KMS-11 (cell line): ENCODE measurements at regions not wholly inside any gene's neighbourhood (a gene's known extent, or its start where the extent isn't known, plus 50 kb on each side); places are given as distances from the start of the nearest gene placed in this dataset.

Source experiments
- H2AFZ ChIP-seq: fragments of 200-600 bp; sonication (generic); 2 replicates; pipeline ENCODE4 v1.6.1; 2016; ENCODE audit warnings: antibody characterized with exemption, mixed run types, low read depth
- H3K27ac ChIP-seq: fragments of 200-600 bp; sonication (generic); 2 replicates; pipeline ENCODE4 v1.6.1; 2016; ENCODE audit warnings: mild to moderate bottlenecking, mixed run types
- H3K27me3 ChIP-seq: fragments of 200-600 bp; sonication (generic); 2 replicates; pipeline ENCODE4 v1.6.1; 2017; ENCODE audit warnings: mild to moderate bottlenecking, low read depth, mixed run types, moderate library complexity; ENCODE audit not compliant: insufficient read depth
- H3K36me3 ChIP-seq: fragments of 200-600 bp; sonication (generic); 2 replicates; pipeline ENCODE4 v1.6.1; 2017; ENCODE audit warnings: mild to moderate bottlenecking, mixed run types; ENCODE audit not compliant: insufficient read depth
- H3K4me1 ChIP-seq: fragments of 200-600 bp; sonication (generic); 2 replicates; pipeline ENCODE4 v1.6.1; 2016; ENCODE audit warnings: mild to moderate bottlenecking, low read depth, mixed run types; ENCODE audit not compliant: poor library complexity, severe bottlenecking
- H3K4me2 ChIP-seq: fragments of 200-600 bp; sonication (generic); 2 replicates; pipeline ENCODE4 v1.7.0; 2016; ENCODE audit warnings: mild to moderate bottlenecking, mixed run types
- H3K4me3 ChIP-seq: fragments of 200-600 bp; sonication (generic); IDR thresholded peaks from 2 replicates; pipeline ENCODE4 v1.6.1; 2017; ENCODE audit warnings: low read depth, low read length, mixed read lengths; ENCODE audit not compliant: insufficient read depth
- H3K79me2 ChIP-seq: fragments of 200-600 bp; sonication (generic); 2 replicates; pipeline ENCODE4 v1.6.1; 2016; ENCODE audit warnings: low read depth, mixed run types; ENCODE audit not compliant: insufficient read depth
- H3K9ac ChIP-seq: fragments of 200-600 bp; sonication (generic); 2 replicates; pipeline ENCODE4 v1.6.1; 2016; ENCODE audit warnings: mild to moderate bottlenecking, mixed run types
- H4K20me1 ChIP-seq: fragments of 200-600 bp; sonication (generic); 2 replicates; pipeline ENCODE4 v1.6.1; 2016; ENCODE audit warnings: mild to moderate bottlenecking, mixed run types; ENCODE audit not compliant: insufficient read depth
- TF ChIP-seq, protein P1 (sequence below): fragments of 200-600 bp; sonication (generic); conservative IDR thresholded peaks from 2 replicates; pipeline ENCODE4 v1.6.1; 2017; ENCODE audit warnings: low read depth, mild to moderate bottlenecking, antibody characterized with exemption, low read length, moderate library complexity, mixed read lengths

GRCh38 chr6:139871165-139871710 lies 496.8 kb upstream of the CITED2 start:
- H3K4me3 ChIP-seq, result no peak overlapping the region
- no peaks in the 10 kb centered on the region for H3K27me3 ChIP-seq
- no peaks in the 10 kb centered on the region for H3K79me2 ChIP-seq
- TF ChIP-seq, protein P1, sequence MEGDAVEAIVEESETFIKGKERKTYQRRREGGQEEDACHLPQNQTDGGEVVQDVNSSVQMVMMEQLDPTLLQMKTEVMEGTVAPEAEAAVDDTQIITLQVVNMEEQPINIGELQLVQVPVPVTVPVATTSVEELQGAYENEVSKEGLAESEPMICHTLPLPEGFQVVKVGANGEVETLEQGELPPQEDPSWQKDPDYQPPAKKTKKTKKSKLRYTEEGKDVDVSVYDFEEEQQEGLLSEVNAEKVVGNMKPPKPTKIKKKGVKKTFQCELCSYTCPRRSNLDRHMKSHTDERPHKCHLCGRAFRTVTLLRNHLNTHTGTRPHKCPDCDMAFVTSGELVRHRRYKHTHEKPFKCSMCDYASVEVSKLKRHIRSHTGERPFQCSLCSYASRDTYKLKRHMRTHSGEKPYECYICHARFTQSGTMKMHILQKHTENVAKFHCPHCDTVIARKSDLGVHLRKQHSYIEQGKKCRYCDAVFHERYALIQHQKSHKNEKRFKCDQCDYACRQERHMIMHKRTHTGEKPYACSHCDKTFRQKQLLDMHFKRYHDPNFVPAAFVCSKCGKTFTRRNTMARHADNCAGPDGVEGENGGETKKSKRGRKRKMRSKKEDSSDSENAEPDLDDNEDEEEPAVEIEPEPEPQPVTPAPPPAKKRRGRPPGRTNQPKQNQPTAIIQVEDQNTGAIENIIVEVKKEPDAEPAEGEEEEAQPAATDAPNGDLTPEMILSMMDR, result no peak
- H3K27ac ChIP-seq, result no peak overlapping the region
- no peak overlapping the region for H3K9ac ChIP-seq
- H3K36me3 ChIP-seq, result no peaks in the 10 kb centered on the region
- no peak overlapping the region for H2AFZ ChIP-seq
- no peak overlapping the region for H3K4me2 ChIP-seq
- no peaks in the 10 kb centered on the region for H4K20me1 ChIP-seq
- H3K4me1 ChIP-seq, result no peaks in the 10 kb centered on the region

- Histone ChIP-seq H3K4me1 (no peaks in the 10 kb centered on the region), H3K27me3 (no peaks in the 10 kb centered on the region), H3K9ac (no peak overlapping the region), H3K4me3 (no peak overlapping the region), H4K20me1 (no peaks in the 10 kb centered on the region), H3K79me2 (no peaks in the 10 kb centered on the region), H2AFZ (no peak overlapping the region), H3K4me2 (no peak overlapping the region), H3K27ac (no peak overlapping the region), H3K36me3 (no peaks in the 10 kb centered on the region)
- TF ChIP-seq, protein P1, result no peak
These were observed 494.1 kb upstream of the CITED2 start for GRCh38 chr6:139868576-139868975.

GRCh38 chr6:139863964-139864363 lies 489.5 kb upstream of the CITED2 start:
- Histone ChIP-seq H4K20me1 (no peaks in the 10 kb centered on the region), H3K27me3 (no peaks in the 10 kb centered on the region), H3K4me3 (no peak overlapping the region), H3K9ac (no peak overlapping the region), H2AFZ (no peak overlapping the region), H3K4me1 (no peaks in the 10 kb centered on the region), H3K36me3 (no peaks in the 10 kb centered on the region), H3K4me2 (no peak overlapping the region), H3K79me2 (no peaks in the 10 kb centered on the region), H3K27ac (no peak overlapping the region)
- TF ChIP-seq, protein P1, result no peak

GRCh38 chr6:139863346-139863745 lies 488.9 kb upstream of the CITED2 start:
- H2AFZ ChIP-seq, result no peak overlapping the region
- no peaks in the 10 kb centered on the region for H3K36me3 ChIP-seq
- H3K27ac ChIP-seq, result no peak overlapping the region
- no peaks in the 10 kb centered on the region for H3K79me2 ChIP-seq
- TF ChIP-seq, protein P1, result no peak
- H4K20me1 ChIP-seq, result no peaks in the 10 kb centered on the region
- H3K4me1 ChIP-seq, result no peaks in the 10 kb centered on the region
- H3K4me2 ChIP-seq, result no peak overlapping the region
- H3K27me3 ChIP-seq, result no peaks in the 10 kb centered on the region
- H3K9ac ChIP-seq, result no peak overlapping the region
- no peak overlapping the region for H3K4me3 ChIP-seq
